GM19328 (cell line): ENCODE measurements at regions not wholly inside any gene's neighbourhood (a gene's known extent, or its start where the extent isn't known, plus 50 kb on each side); places are given as distances from the start of the nearest gene placed in this dataset.
"Not testable (repeated sequence)": the region's sequence is repeated elsewhere in the genome, so short reads cannot be mapped to it uniquely, and the experiment has no call there.

ENCODE experiments used
- ATAC-seq: cut with Tn5 transposase; IDR thresholded peaks from one replicate; pipeline ENCODE4 v1.9.1; 2021; ENCODE audit warnings: mild to moderate bottlenecking, moderate library complexity; ENCODE audit not compliant: unreplicated experiment

- ATAC-seq, result no peak
These were observed 124.0 kb upstream of the TOPAZ1 start for GRCh38 chr3:44117736-44118135.

DNA sequence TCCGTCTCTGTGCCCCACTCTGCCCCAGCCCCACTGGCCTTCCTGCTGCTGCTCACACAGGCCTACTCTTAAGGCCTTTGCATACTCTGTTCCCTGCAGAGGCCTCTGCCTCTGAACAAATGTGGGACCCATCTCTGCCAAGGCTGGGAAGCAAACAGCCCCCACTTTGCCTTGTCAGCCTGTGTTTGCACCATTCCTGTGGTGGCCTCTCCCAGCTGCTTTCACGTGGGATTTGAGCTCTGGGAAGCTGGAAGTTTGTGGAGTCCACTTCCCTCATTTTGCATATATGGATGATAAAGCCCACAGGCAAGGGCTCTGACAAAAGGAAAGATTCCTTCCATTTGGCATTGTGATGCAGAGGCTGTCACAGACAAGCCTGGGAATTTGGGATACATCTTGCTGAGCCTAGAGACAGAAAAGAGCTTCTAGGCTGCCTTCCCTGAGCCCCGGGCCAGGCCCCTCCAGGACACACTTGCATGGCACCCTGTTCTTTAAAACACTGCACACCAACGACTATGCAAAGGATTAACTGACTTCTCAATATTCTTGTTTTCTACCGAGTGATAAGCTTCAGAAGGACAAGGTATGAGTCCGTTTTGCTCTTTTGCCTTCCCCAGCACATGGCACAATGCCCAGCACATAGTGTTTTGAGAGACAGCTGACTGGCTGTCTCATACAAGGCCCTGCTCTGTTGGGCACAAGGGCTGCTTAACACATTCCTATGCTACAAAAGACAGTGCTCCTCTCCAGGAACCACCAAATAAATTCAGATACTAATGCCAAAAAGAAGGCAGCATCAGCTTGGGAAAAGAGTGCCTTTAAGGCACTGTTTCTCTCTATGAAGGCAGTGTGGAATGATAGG is 120.7 kb upstream of the TOPAZ1 start:
- no peak for ATAC-seq

GRCh38 chr3:44125246-44125645 is 116.4 kb upstream of the TOPAZ1 start:
- no peak for ATAC-seq

DNA sequence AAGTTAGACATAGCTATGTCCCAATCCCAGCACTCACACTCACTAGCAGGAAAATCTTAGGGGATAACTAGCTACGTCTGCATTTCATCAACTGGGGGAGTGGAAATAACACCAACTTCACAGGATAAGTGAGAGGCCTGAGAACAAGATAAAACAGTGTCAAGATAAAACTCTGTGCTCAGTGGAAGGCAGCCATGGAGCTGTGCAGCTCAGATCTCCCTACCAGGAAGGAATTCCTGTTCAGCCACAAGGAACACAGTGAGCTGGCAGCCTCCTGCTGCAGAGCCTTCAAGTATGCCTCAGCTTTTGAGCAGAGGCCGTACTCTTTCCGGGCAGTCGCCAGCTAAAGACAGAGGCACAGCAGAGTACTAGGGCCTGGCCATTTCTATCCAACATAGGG is 115.8 kb upstream of the TOPAZ1 start:
- no peak for ATAC-seq

- ATAC-seq, result no peak
These were observed 113.5 kb upstream of the TOPAZ1 start for GRCh38 chr3:44128057-44128775.

- no peak for ATAC-seq
These were observed 111.4 kb upstream of the TOPAZ1 start for GRCh38 chr3:44130249-44130648.

DNA sequence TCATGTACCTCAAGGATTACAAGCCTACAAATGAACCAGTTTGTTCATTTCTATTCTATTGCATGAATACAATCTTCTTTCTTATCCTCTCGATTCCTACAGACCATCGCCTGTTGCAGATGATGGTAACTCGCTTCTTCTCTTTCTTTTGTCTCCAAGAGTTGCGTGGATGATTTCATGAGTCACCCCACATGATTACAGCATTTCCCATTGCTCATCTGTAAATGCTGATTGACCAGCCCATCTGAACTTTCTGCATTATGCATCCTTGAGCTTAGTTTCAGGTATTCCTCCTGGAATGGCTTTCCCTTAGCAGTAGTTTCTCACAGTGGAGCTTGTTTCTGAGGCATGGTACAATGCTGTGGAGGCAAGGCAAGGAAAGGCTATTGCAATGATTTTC is 109.6 kb upstream of the TOPAZ1 start:
- ATAC-seq, result no peak

GRCh38 chr3:44132593-44132992 is 109.1 kb upstream of the TOPAZ1 start:
- ATAC-seq, result no peak

GRCh38 chr3:44136421-44136820 is 105.3 kb upstream of the TOPAZ1 start:
- no peak for ATAC-seq

DNA sequence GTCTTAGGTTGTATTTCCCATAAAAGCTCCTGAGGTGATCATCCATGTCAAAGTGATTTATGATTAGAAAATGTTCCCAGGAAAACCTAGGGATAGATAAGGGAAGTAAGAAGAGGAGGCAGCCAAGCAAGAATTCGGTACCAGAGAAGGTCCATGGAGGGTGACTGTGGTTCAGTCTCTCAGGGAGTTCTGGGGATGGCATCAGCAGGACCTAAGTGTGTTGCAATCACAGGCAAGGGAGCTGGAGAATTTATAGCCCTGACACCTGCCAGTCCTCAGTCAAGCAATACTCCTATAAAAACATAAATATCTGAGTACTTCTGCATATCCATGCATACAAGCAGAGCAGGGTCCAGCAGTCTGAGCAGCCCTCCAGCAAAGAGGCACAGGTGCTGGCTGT is 95.6 kb upstream of the TOPAZ1 start:
- no peak for ATAC-seq

DNA sequence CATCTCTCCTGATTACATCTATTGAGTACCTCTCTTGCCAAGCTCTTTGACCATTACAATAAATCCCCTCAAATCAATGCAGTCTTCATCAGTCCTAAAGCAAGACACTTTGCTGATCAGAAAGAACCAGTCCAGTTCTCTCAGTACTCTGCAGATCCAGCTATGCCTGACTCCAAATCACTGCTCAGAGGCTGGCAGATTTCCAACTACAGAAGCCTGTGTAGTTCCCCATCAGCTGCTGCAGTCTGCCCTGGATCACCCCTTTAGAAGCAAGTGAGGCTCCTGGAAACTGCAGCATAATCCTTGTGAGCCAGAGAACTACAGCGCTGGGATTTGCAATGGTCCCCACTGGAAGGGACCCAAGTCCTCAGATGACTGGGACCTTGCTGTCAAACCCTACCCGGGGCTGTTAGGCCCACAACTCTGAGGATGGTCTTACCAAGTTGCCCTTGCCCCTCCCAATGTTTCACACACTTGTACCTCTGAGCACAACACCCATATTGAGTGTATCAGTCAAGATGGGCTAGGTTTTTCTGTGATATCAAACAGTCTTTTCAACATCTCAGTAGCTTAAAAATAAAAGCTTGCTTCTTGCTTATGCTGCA is 81.9 kb upstream of the TOPAZ1 start:
- no peak for ATAC-seq

DNA sequence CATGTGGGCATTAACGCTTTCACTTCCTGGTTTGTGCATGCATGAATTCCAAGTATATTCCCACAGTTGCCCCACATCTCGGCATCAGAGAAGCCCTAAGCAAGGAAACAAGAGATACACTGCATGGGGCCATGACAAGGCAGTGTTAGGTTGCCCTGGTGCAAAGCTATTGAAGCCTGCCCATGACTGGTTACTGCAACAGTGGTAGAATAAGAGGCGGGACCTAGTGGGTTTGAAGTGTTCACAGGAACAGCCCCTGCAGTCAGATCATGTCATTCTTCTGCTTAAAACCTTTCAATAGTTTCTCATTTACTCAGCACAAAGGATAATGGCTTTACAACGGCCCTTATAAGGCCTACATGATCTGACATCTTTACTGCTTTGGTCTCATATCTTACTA is 80.9 kb upstream of the TOPAZ1 start:
- no peak for ATAC-seq

DNA sequence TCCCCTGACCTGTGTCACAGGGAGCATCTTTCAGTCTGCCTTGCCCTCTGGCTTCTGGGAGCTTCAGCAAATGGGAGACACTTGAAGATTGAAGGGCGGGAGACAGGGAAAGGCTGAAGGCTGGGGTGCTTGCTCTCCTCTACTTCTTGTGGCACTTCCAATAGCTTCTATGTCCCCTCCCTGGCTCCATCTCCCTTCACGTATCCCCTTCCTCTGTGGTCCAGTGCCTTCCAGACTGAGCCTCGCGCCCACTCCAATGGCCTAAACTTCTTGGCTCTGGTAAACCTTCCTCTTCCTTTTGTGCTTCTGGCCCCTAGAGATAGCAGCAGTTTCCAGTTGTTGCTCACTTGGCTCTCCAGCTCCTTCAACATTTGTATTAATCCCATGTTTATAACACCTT is 69.8 kb upstream of the TOPAZ1 start:
- ATAC-seq, result no peak

DNA sequence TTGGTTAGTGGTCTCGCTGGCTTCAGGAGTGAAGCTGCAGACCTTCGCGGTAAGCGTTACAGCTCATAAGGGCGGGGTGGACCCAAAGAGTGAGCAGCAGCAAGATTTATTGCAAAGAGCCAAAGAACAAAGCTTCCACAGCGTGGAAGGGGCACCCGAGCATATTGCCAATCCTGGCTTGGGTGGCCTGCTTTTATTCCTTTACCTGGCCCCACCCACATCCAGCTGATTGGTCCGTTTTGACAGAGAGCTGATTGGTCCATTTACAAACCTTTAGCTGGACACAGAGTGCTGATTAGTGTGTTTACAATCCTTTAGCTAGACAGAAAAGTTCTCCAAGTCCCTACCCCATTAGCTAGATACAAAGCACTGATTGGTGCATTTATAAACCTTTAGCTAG is 69.0 kb upstream of the TOPAZ1 start:
- not testable (repeated sequence) for ATAC-seq

- ATAC-seq, result no peak
These were observed 68.4 kb upstream of the TOPAZ1 start for GRCh38 chr3:44173263-44173662.

- ATAC-seq, result no peak
These were observed 66.6 kb upstream of the TOPAZ1 start for GRCh38 chr3:44175070-44175469.

DNA sequence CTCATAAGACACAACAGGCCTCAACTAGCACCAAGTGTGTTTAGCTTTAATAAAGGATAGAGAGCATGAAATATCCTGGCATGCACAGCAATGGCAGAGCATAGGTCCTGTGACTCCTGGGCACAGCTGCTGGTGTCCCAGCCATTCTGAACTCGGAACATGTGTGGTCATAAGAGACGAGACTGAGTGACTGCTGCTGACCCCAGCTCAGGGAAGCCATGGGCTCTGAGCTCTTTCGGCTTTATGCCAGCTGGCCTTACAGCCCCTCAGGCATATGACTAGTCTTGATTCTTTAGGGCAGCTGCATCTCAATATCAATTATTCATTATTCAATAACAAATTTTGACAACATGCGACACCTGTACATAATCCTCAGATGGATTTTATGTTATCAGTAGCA is 62.4 kb upstream of the TOPAZ1 start:
- no peak for ATAC-seq

- no peak for ATAC-seq
These were observed 57.2 kb upstream of the TOPAZ1 start for GRCh38 chr3:44184319-44184953.

DNA sequence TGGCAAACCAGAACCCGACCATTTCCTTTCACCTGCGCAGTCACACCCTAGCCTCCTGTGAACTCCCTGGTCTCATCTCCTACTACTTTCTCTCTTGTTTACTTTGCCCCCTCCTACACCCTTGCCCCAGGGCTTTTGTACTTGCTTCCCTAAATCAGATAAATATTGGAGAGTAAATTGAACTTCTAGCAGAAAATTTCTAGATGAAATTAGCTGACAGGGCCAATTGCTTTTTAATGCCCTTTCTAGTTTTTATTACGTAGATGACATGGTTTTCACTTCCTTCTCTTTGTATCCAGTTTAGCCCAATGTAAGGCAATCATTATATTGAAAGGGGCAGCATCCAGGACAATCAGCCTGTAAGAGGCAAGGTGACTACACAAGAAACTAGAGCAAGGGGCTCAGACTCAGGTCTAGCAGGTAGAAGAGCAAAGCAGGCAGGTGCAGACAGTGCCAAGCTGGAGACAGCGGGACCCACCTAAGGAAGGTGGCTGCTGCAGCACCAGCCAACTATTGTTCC is 56.2 kb upstream of the TOPAZ1 start:
- no peak for ATAC-seq

- no peak for ATAC-seq
These were observed 55.5 kb upstream of the TOPAZ1 start for GRCh38 chr3:44186111-44186672.

GRCh38 chr3:44186712-44187111 is 55.0 kb upstream of the TOPAZ1 start:
- no peak for ATAC-seq
